HUES48 (cell line): ENCODE measurements at regions not wholly inside any gene's neighbourhood (a gene's known extent, or its start where the extent isn't known, plus 50 kb on each side); places are given as distances from the start of the nearest gene placed in this dataset.

ENCODE experiments used
- H3K27ac ChIP-seq: one replicate; pipeline ENCODE4 v1.7.0; 2013; ENCODE audit warnings: low read depth, low read length, inconsistent platforms
- H3K27me3 ChIP-seq: 2 replicates; pipeline ENCODE4 v1.6.1; 2013; ENCODE audit warnings: mild to moderate bottlenecking, low read length; ENCODE audit not compliant: control insufficient read depth, insufficient read depth
- H3K36me3 ChIP-seq: 2 replicates; pipeline ENCODE4 v1.6.1; 2013; ENCODE audit warnings: low read length; ENCODE audit not compliant: control insufficient read depth, insufficient read depth
- H3K4me1 ChIP-seq: 2 replicates; pipeline ENCODE4 v1.6.1; 2013; ENCODE audit warnings: mild to moderate bottlenecking, low read length; ENCODE audit not compliant: control insufficient read depth, insufficient read depth
- H3K4me3 ChIP-seq: 2 replicates; pipeline ENCODE4 v1.5.1; 2013; ENCODE audit warnings: mild to moderate bottlenecking, low read depth, low read length
- H3K9ac ChIP-seq: 2 replicates; pipeline ENCODE4 v1.6.1; 2013; ENCODE audit warnings: mild to moderate bottlenecking, low read depth, low read length, moderate library complexity
- H3K9me3 ChIP-seq: 2 replicates; pipeline ENCODE4 v1.6.1; 2013; ENCODE audit warnings: low read length; ENCODE audit not compliant: control insufficient read depth, insufficient read depth

GRCh38 chr22:48270731-48271130 lies 1508.3 kb downstream of the TBC1D22A start:
- H3K9ac ChIP-seq = no peak overlapping the region
- no peak overlapping the region for H3K27ac ChIP-seq
- H3K4me3 ChIP-seq = no peak overlapping the region
- H3K36me3 ChIP-seq = no peaks in the 10 kb centered on the region
- peaks cover 5% of the 10 kb centered on the region; the same call in 1 of the 2 replicates for H3K4me1 ChIP-seq
- no peaks in the 10 kb centered on the region for H3K9me3 ChIP-seq
- no peaks in the 10 kb centered on the region for H3K27me3 ChIP-seq

GRCh38 chr22:48268771-48269552 lies 1506.5 kb downstream of the TBC1D22A start:
- H3K4me1 ChIP-seq = peaks cover 5% of the 10 kb centered on the region; the same call in 1 of the 2 replicates
- H3K27ac ChIP-seq = no peak overlapping the region
- no peaks in the 10 kb centered on the region for H3K36me3 ChIP-seq
- no peak overlapping the region for H3K9ac ChIP-seq
- H3K4me3 ChIP-seq = no peak overlapping the region
- no peaks in the 10 kb centered on the region for H3K27me3 ChIP-seq
- no peaks in the 10 kb centered on the region for H3K9me3 ChIP-seq

GRCh38 chr22:48268293-48268692 lies 1505.8 kb downstream of the TBC1D22A start:
- no peak overlapping the region for H3K9ac ChIP-seq
- H3K4me3 ChIP-seq = no peak overlapping the region
- H3K4me1 ChIP-seq = peaks cover 5% of the 10 kb centered on the region; the same call in 1 of the 2 replicates
- no peaks in the 10 kb centered on the region for H3K9me3 ChIP-seq
- no peaks in the 10 kb centered on the region for H3K27me3 ChIP-seq
- H3K36me3 ChIP-seq = no peaks in the 10 kb centered on the region
- H3K27ac ChIP-seq = no peak overlapping the region

GRCh38 chr22:48267681-48268080 lies 1505.2 kb downstream of the TBC1D22A start:
- H3K4me1 ChIP-seq = peaks cover 5% of the 10 kb centered on the region; the same call in 1 of the 2 replicates
- H3K4me3 ChIP-seq = no peak overlapping the region
- H3K27ac ChIP-seq = no peak overlapping the region
- no peaks in the 10 kb centered on the region for H3K36me3 ChIP-seq
- no peaks in the 10 kb centered on the region for H3K27me3 ChIP-seq
- no peaks in the 10 kb centered on the region for H3K9me3 ChIP-seq
- no peak overlapping the region for H3K9ac ChIP-seq

GRCh38 chr22:48265000-48265625 lies 1502.7 kb downstream of the TBC1D22A start:
- Histone ChIP-seq H3K36me3 (no peaks in the 10 kb centered on the region), H3K9ac (no peak overlapping the region), H3K27ac (no peak overlapping the region), H3K27me3 (no peaks in the 10 kb centered on the region), H3K9me3 (peaks cover 8% of the 10 kb centered on the region; the same call in 1 of the 2 replicates), H3K4me3 (no peak overlapping the region), H3K4me1 (peaks cover 5% of the 10 kb centered on the region; the same call in 1 of the 2 replicates)

GRCh38 chr22:48264586-48264985 lies 1502.1 kb downstream of the TBC1D22A start:
- Histone ChIP-seq H3K27me3 (no peaks in the 10 kb centered on the region), H3K9me3 (peaks cover 8% of the 10 kb centered on the region; the same call in 1 of the 2 replicates)

GRCh38 chr22:48263791-48264351 lies 1501.4 kb downstream of the TBC1D22A start:
- Histone ChIP-seq H3K36me3 (no peaks in the 10 kb centered on the region), H3K9me3 (peaks cover 8% of the 10 kb centered on the region; the same call in 1 of the 2 replicates), H3K9ac (no peak overlapping the region), H3K4me3 (no peak overlapping the region), H3K4me1 (peaks cover 5% of the 10 kb centered on the region; the same call in 1 of the 2 replicates), H3K27ac (no peak overlapping the region), H3K27me3 (no peaks in the 10 kb centered on the region)

More at GRCh38 chr22:48264586-48264985, 1502.1 kb downstream of the TBC1D22A start:
- Histone ChIP-seq H3K4me1 (peaks cover 5% of the 10 kb centered on the region; the same call in 1 of the 2 replicates), H3K36me3 (no peaks in the 10 kb centered on the region), H3K9ac (no peak overlapping the region), H3K4me3 (no peak overlapping the region), H3K27ac (no peak overlapping the region)

- H3K4me3 ChIP-seq = no peak overlapping the region
- H3K27me3 ChIP-seq = no peaks in the 10 kb centered on the region
- H3K4me1 ChIP-seq = peaks cover 5% of the 10 kb centered on the region; the same call in 1 of the 2 replicates
- H3K27ac ChIP-seq = no peak overlapping the region
- peaks cover 8% of the 10 kb centered on the region; the same call in 1 of the 2 replicates for H3K9me3 ChIP-seq
- H3K36me3 ChIP-seq = no peaks in the 10 kb centered on the region
- no peak overlapping the region for H3K9ac ChIP-seq
Observed at GRCh38 chr22:48263431-48263765, 1500.9 kb downstream of the TBC1D22A start.

GRCh38 chr22:48262596-48263430 lies 1500.4 kb downstream of the TBC1D22A start:
- Histone ChIP-seq H3K27ac (no peak overlapping the region), H3K9ac (no peak overlapping the region), H3K27me3 (no peaks in the 10 kb centered on the region), H3K4me1 (peaks cover 5% of the 10 kb centered on the region; the same call in 1 of the 2 replicates), H3K4me3 (no peak overlapping the region), H3K9me3 (peaks cover 8% of the 10 kb centered on the region; the same call in 1 of the 2 replicates), H3K36me3 (no peaks in the 10 kb centered on the region)

GRCh38 chr22:48261706-48262105 lies 1499.3 kb downstream of the TBC1D22A start:
- H3K9me3 ChIP-seq = peaks cover 8% of the 10 kb centered on the region; the same call in 1 of the 2 replicates
- H3K4me1 ChIP-seq = peaks cover 5% of the 10 kb centered on the region; the same call in 1 of the 2 replicates
- H3K9ac ChIP-seq = no peak overlapping the region
- H3K27ac ChIP-seq = no peak overlapping the region
- H3K4me3 ChIP-seq = no peak overlapping the region
- no peaks in the 10 kb centered on the region for H3K36me3 ChIP-seq
- no peaks in the 10 kb centered on the region for H3K27me3 ChIP-seq
